ENCODE measurements at regions not wholly inside any gene's neighbourhood (a gene's known extent, or its start where the extent isn't known, plus 50 kb on each side); places are given as distances from the start of the nearest gene placed in this dataset.

DNA sequence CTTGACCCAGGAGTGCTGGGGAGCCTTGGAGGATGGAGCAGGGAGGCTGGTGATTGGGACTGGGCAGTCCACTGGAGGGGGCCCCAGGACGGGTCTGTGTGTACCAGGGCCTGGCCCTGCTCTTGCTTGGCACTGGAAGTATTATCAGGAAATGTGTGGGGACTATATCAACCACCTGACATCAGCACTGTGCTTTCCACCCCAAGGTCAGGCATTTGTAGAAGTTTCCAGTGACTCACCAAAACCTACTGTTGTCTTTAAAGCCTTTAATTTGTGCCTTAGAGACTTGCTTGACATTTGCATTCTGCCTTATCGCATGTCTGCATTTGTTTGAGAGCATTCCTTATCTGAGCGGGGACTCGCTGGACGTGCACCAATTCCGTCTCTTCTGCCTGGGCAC lies 323.1 kb downstream of the FOXL1 start:
- in situ Hi-C loops (cut with MboI; ENCODE audit: low sequenced_read_pairs): no loop called here
- Histone ChIP-seq H3K27me3 (ENCODE audit: low read depth) (no peaks in the 10 kb centered on the region), H3K9me3 (no peaks in the 10 kb centered on the region), H3K36me3 (replicated peaks) (no peaks in the 10 kb centered on the region), H3K4me3 (no peak overlapping the region), H3K4me1 (no peaks in the 10 kb centered on the region)
- no peak for DNase-seq (ENCODE audit: low spot score in 2 of 2)

DNA sequence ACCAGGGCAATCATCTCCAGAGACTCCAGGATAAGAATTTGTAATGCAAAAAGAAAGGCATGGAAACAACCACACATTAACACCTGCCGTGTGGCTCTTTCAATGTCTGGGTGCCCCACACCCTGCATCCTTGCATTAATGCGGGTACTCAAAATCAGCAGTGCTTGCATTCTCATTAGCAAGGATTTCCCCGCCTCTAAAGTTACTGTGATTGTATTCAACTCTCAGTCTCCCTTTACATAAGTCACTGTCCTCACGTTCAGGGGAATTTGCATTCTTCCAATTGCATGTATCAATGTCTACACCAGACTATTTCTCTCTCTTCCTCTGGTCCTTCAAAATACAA lies 324.3 kb downstream of the FOXL1 start:
- Histone ChIP-seq H3K4me1 (no peaks in the 10 kb centered on the region), H3K36me3 (replicated peaks) (no peaks in the 10 kb centered on the region), H3K9me3 (no peaks in the 10 kb centered on the region), H3K4me3 (no peak overlapping the region), H3K27me3 (ENCODE audit: low read depth) (no peaks in the 10 kb centered on the region)
- no peak for DNase-seq (ENCODE audit: low spot score in 2 of 2)
- in situ Hi-C loops (cut with MboI; ENCODE audit: low sequenced_read_pairs): no loop called here

DNA sequence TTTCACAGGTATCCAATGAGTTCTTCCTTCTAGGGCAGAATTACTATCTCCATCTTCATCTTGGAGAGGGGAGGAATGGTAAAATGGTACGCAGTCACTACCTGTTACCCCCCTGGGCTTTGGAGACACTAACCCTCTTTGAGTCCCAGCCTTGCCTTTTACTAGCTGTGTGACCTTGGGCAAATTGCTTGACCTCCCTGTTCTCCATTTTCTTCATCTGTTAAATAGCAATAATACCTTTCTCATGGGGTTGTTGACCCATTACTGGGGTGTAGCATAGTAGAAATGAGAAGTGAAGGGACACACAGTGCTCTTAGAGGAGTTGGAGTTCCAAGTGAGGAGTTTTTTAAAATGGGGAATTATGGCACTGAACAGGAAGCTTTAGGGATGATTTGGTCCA lies 324.7 kb downstream of the FOXL1 start:
- no peaks in the 10 kb centered on the region for H3K36me3 ChIP-seq (replicated peaks)
- no peaks in the 10 kb centered on the region for H3K9me3 ChIP-seq
- H3K4me1 ChIP-seq: no peaks in the 10 kb centered on the region
- H3K4me3 ChIP-seq: no peak overlapping the region
- in situ Hi-C loops (cut with MboI; ENCODE audit: low sequenced_read_pairs): no loop called here
- H3K27me3 ChIP-seq (ENCODE audit: low read depth): no peaks in the 10 kb centered on the region
- DNase-seq (ENCODE audit: low spot score in 2 of 2): no peak

- H3K4me3 ChIP-seq: no peak overlapping the region
- in situ Hi-C loops (cut with MboI; ENCODE audit: low sequenced_read_pairs): no loop called here
- H3K9me3 ChIP-seq: no peaks in the 10 kb centered on the region
- H3K4me1 ChIP-seq: no peaks in the 10 kb centered on the region
- H3K27me3 ChIP-seq (ENCODE audit: low read depth): no peaks in the 10 kb centered on the region
- no peak for DNase-seq (ENCODE audit: low spot score in 2 of 2)
- no peaks in the 10 kb centered on the region for H3K36me3 ChIP-seq (replicated peaks)
Measured at GRCh38 chr16:86905302-86905701, 327.0 kb downstream of the FOXL1 start.

- no peaks in the 10 kb centered on the region for H3K36me3 ChIP-seq (replicated peaks)
- H3K4me1 ChIP-seq: no peaks in the 10 kb centered on the region
- H3K4me3 ChIP-seq: no peak overlapping the region
- no peak for DNase-seq (ENCODE audit: low spot score in 2 of 2)
- H3K9me3 ChIP-seq: no peaks in the 10 kb centered on the region
- no peaks in the 10 kb centered on the region for H3K27me3 ChIP-seq (ENCODE audit: low read depth)
- in situ Hi-C loops (cut with MboI; ENCODE audit: low sequenced_read_pairs): no loop called here
Measured at GRCh38 chr16:86906623-86907022, 328.3 kb downstream of the FOXL1 start.

DNA sequence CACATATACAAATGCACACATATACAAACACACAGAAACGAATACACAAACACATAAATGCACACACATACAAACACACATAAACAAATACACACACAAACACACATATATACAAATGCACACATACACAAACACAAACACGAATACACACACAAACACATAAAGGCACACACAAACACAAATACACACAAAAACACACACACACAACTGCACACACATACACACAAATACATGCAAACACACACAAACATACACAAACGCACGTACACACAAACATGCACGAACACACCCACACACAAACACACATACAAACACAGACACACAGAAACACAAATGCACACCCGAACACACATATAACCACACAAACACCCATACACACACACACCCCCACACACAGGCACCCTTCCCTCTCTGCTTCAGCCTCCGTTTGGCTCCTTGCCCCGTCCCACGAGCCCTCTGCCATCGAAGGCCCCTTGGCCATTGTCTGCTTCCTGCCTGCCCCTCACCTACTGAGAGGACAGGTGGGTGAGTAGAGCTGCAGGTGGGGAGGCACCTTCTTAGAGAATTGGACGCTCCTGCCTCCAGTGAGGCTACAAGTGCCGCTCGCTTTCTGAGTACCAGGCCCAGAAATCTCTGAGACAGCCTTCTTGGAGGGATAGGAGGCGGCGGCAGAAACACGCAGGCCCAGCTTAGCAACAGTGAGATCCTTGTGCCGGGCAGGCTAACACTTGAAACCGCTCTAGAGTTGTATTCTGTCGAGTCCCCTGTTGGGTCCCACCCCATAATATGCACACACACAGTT lies 331.2 kb downstream of the FOXL1 start:
- no peak for DNase-seq (ENCODE audit: low spot score in 2 of 2)
- H3K4me3 ChIP-seq: no peak overlapping the region
- H3K27me3 ChIP-seq (ENCODE audit: low read depth): no peaks in the 10 kb centered on the region
- H3K9me3 ChIP-seq: no peaks in the 10 kb centered on the region
- H3K36me3 ChIP-seq (replicated peaks): no peaks in the 10 kb centered on the region
- in situ Hi-C loops (cut with MboI; ENCODE audit: low sequenced_read_pairs): no loop called here
- H3K4me1 ChIP-seq: no peaks in the 10 kb centered on the region

DNA sequence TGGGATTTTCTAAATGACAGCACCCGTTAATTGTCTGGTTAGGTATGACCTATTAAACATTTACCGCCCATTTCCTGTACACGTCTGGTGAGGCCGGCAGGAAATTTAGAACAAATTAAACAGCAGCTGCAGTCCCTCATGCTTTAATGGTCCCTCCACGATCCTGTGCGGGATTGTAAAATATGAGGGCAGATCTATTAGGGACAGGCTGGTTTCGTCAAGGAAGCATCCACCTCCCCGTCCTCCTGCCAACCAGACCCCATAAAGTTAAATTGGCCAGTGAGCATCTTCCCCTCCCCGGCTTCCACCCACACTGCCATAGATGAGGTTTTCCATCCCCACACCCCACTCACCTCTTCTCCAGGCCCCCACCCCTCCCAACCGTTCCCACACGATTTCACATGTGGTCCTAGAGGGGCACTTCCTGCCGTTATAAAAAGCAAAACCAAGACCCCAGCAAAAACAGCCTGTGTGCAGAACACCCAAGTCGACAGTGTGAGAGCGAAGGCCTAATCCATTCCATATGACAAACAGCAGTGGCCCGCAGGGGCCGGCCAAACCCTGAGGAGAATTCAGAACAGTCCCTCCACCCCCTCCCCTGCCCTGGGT lies 331.9 kb downstream of the FOXL1 start:
- Histone ChIP-seq H3K36me3 (replicated peaks) (no peaks in the 10 kb centered on the region), H3K9me3 (no peaks in the 10 kb centered on the region), H3K27me3 (ENCODE audit: low read depth) (no peaks in the 10 kb centered on the region), H3K4me1 (no peaks in the 10 kb centered on the region), H3K4me3 (no peak overlapping the region)
- DNase-seq (ENCODE audit: low spot score in 2 of 2): no peak
- in situ Hi-C loops (cut with MboI; ENCODE audit: low sequenced_read_pairs): no loop called here

- H3K4me3 ChIP-seq: no peak overlapping the region
- in situ Hi-C loops (cut with MboI; ENCODE audit: low sequenced_read_pairs): no loop called here
- H3K9me3 ChIP-seq: no peaks in the 10 kb centered on the region
- H3K36me3 ChIP-seq (replicated peaks): no peaks in the 10 kb centered on the region
- H3K27me3 ChIP-seq (ENCODE audit: low read depth): no peaks in the 10 kb centered on the region
- no peaks in the 10 kb centered on the region for H3K4me1 ChIP-seq
- DNase-seq (ENCODE audit: low spot score in 2 of 2): no peak
Measured at GRCh38 chr16:86911437-86911958, 333.1 kb downstream of the FOXL1 start.

- Histone ChIP-seq H3K27me3 (ENCODE audit: low read depth) (no peaks in the 10 kb centered on the region), H3K4me1 (no peaks in the 10 kb centered on the region), H3K4me3 (no peak overlapping the region), H3K36me3 (replicated peaks) (no peaks in the 10 kb centered on the region), H3K9me3 (no peaks in the 10 kb centered on the region)
- no peak for DNase-seq (ENCODE audit: low spot score in 2 of 2)
- in situ Hi-C loops (cut with MboI; ENCODE audit: low sequenced_read_pairs): no loop called here
Measured at GRCh38 chr16:86913886-86914285, 335.5 kb downstream of the FOXL1 start.

GRCh38 chr16:86914876-86915717 lies 336.7 kb downstream of the FOXL1 start:
- no peaks in the 10 kb centered on the region for H3K27me3 ChIP-seq (ENCODE audit: low read depth)
- H3K36me3 ChIP-seq (replicated peaks): no peaks in the 10 kb centered on the region
- in situ Hi-C loops (cut with MboI; ENCODE audit: low sequenced_read_pairs): no loop called here
- no peaks in the 10 kb centered on the region for H3K9me3 ChIP-seq
- DNase-seq (ENCODE audit: low spot score in 2 of 2): no peak
- no peaks in the 10 kb centered on the region for H3K4me1 ChIP-seq
- no peak overlapping the region for H3K4me3 ChIP-seq

- Histone ChIP-seq H3K9me3 (no peaks in the 10 kb centered on the region), H3K27me3 (ENCODE audit: low read depth) (no peaks in the 10 kb centered on the region), H3K36me3 (replicated peaks) (no peaks in the 10 kb centered on the region), H3K4me1 (no peaks in the 10 kb centered on the region), H3K4me3 (no peak overlapping the region)
- DNase-seq (ENCODE audit: low spot score in 2 of 2): no peak
- in situ Hi-C loops (cut with MboI; ENCODE audit: low sequenced_read_pairs): no loop called here
Measured at GRCh38 chr16:86917471-86918365, 339.4 kb downstream of the FOXL1 start.

DNA sequence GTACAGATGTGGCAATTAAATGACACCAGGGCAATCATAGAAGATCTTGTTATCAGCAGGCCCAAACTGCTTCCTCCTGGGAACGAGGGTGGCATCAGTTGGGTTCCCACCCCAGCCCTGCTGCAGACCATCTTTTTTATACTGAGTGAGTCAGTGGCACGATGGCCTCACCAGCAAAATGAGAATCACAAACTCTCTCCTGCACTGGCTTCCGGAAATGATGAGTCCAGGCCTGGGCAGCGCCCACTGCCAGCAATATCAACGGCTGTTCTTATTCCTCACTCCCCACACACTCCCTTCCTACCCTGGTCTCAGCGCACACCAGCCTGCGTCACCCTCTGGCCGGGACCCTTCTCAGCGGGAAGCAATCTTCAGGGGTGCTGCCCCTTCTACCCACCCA lies 340.3 kb downstream of the FOXL1 start:
- no peaks in the 10 kb centered on the region for H3K9me3 ChIP-seq
- no peaks in the 10 kb centered on the region for H3K4me1 ChIP-seq
- H3K27me3 ChIP-seq (ENCODE audit: low read depth): peaks cover 5% of the 10 kb centered on the region
- no peak overlapping the region for H3K4me3 ChIP-seq
- no peaks in the 10 kb centered on the region for H3K36me3 ChIP-seq (replicated peaks)
- in situ Hi-C loops (cut with MboI; ENCODE audit: low sequenced_read_pairs): no loop called here
- DNase-seq (ENCODE audit: low spot score in 2 of 2): no peak

DNA sequence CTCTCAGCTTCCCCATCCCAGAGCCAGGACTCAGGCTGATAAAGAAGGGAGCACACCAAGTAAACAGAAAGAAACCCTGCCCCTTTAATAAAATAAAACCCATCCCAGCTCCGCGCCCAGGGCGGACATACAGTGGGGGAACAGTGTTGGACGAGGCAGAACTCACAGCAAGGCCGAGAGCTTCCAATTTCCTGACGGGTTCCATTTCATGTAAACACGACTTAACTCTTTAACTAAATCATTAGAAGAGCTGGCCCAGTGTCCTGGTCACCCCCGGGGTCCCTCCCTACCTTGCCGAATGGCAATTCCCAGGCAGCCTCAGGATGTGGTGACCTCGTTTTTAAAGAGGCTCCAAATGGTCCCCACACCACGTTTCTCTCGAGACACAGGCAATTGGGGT lies 340.7 kb downstream of the FOXL1 start:
- in situ Hi-C loops (cut with MboI; ENCODE audit: low sequenced_read_pairs): no loop called here
- Histone ChIP-seq H3K4me3 (no peak overlapping the region), H3K27me3 (ENCODE audit: low read depth) (peaks cover 10% of the 10 kb centered on the region), H3K4me1 (no peaks in the 10 kb centered on the region), H3K36me3 (replicated peaks) (no peaks in the 10 kb centered on the region), H3K9me3 (no peaks in the 10 kb centered on the region)
- no peak for DNase-seq (ENCODE audit: low spot score in 2 of 2)
